Epithelial cell of esophagus (primary cell): ENCODE measurements at regions not wholly inside any gene's neighbourhood (a gene's known extent, or its start where the extent isn't known, plus 50 kb on each side); places are given as distances from the start of the nearest gene placed in this dataset.

Source experiments
- DNase-seq: peaks from one replicate; pipeline ENCODE4 v3.0.0; 2010; ENCODE audit warnings: low read depth
- H3K4me3 ChIP-seq: 2 replicates; pipeline ENCODE4 v1.5.1; 2011; ENCODE audit warnings: mild to moderate bottlenecking, low read length, control low read depth
- TF ChIP-seq, protein P1 (sequence below): IDR thresholded peaks from 2 replicates; pipeline ENCODE4 v1.5.1; 2011; ENCODE audit warnings: low read depth, mild to moderate bottlenecking, low read length, control low read depth, inconsistent platforms; ENCODE audit not compliant: insufficient read depth; ENCODE audit errors: missing control alignments

DNA sequence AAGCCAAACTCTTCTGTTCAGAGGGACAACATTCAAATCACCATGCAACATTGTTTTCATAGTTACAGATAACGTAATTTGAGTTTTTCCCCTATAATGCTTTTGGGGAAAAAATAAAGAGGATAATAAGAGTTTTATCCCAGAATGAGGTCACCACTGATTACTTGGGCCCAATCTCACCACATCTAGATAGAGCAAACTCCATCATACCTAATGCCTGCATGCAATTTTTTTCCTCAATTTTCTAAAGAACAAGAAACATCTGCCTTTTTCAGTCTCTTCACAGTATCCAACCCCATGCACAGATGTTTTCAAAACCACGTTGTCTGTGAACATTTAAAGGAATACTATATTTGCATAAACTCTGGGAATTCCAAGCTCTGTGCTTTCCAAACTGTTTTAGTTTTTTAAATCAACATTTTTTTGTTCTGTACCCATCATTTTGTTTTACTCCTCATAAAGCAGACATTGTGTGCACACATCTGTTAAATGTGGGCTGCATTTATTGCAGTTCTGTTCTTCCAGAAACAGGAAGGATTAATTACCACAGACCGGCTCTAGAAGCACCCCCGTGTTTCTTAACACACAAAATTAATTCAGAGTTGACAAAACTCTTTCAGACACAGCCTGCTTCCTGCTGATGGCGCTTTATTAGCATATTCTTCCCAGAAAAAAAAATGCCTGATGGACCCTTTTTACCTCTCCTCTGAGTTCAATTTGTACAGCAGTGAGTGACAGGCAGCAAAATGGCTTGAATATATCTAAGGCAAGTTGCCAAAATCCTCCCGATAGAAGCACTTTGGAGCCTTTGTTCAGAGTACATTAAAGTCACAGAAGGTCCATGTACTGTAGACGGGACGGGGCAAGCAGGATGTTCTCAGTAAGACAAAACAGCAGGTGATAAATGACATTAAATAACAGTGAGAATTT, 1171.9 kb downstream of the EFNB2 start:
- no peak overlapping the region for H3K4me3 ChIP-seq
- DNase-seq = peak; percentile 2
- TF ChIP-seq, protein P1, sequence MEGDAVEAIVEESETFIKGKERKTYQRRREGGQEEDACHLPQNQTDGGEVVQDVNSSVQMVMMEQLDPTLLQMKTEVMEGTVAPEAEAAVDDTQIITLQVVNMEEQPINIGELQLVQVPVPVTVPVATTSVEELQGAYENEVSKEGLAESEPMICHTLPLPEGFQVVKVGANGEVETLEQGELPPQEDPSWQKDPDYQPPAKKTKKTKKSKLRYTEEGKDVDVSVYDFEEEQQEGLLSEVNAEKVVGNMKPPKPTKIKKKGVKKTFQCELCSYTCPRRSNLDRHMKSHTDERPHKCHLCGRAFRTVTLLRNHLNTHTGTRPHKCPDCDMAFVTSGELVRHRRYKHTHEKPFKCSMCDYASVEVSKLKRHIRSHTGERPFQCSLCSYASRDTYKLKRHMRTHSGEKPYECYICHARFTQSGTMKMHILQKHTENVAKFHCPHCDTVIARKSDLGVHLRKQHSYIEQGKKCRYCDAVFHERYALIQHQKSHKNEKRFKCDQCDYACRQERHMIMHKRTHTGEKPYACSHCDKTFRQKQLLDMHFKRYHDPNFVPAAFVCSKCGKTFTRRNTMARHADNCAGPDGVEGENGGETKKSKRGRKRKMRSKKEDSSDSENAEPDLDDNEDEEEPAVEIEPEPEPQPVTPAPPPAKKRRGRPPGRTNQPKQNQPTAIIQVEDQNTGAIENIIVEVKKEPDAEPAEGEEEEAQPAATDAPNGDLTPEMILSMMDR = no peak

DNA sequence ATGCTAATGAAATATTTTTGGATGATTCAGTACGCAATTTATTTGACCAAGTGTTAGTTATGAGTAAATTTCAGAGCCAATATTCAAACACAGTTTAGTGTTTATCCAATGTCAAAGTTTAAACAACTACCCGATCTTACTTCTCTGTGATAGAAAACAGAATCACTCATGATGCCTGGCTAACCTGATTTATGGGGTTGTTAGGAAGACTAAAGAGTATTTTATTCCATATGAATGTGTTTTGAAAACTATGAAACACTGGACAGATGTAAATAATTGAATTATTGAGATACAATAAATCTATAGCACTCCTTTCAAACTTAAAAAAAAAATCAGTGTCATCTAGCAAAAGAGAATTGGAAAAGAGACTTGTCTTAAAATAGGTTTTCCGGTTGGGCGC, 1181.8 kb downstream of the EFNB2 start:
- TF ChIP-seq, protein P1 = no peak
- DNase-seq = no peak
- H3K4me3 ChIP-seq = no peak overlapping the region

DNA sequence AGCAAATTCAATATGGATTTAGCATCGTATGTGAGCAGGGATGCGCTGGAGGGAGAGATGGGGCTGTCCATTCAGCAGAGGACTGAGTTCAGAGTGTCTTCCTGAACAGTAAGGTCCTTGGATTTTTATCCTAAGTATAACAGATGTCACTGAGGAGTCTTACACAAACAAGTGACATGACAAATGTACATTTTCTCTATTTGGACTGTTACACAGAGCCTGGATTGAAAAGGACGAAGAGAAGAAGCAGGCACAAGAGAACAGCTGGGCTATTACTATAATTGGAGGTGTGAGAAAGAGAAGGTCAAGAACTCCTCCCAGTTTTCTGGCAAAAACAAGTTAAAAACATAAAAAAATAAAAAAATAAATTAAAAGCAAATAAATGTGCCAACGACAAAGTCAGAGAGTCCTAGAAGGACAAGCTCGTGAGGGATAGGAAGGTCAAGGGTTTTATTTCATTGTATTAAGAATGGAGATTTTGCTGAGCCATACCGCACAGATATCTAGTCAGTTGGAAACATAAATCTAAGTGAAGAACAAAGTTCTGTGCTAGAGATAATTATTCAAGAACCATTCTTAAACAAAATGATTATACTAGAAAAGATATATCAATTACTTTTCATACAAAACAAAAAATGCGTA, 1186.3 kb downstream of the EFNB2 start:
- TF ChIP-seq, protein P1 = no peak
- no peak overlapping the region for H3K4me3 ChIP-seq
- no peak for DNase-seq

DNA sequence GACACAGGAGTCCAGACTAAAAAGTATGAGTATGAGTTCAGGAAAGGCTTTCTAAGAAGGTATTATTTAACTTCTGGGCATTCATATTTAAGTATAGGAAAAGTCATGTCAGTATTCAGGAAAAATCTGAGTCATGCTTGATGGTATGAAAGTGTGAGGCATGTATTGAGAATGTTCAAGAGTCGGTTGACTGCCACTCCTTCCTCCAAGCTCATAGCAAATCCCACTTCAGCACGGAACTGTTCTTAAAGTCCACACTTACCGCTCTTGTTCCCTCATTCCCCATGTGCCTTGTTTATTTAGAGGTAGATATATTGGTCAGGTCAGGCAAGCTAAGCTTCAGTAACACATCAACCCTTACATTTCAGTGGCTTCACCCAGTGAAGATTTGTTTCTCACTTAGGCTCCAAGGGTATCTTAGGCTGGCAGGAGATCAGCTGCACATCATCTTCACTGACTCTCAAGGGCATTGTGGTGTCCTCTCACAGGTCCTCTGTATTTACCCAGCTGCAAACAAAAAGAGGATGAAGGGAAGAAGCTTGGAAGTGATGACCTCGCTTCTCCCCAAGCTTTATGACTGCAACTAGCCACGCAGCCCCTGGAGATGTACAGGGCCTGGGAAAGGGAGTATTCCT, 1189.2 kb downstream of the EFNB2 start:
- peak; percentile 90 for DNase-seq
- H3K4me3 ChIP-seq = no peak overlapping the region
- TF ChIP-seq, protein P1 = no peak

DNA sequence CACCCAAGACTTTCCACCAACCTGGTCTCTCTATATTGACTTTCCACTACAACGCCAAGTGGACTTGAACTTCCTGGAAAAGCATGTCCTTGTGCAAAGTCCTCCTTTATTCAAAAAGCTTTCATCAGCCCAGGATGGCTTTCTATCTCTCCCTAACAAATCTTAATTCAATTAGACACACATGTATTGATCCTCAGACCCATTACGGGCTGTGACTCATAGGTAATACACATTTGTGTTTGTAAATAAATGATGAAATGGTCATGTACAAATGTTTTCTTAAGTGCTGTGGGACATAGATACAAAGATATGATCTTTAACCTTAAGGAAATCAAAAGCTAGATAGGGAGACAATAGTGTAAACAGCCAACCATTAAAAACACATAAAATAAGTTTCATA, 1189.7 kb downstream of the EFNB2 start:
- H3K4me3 ChIP-seq = no peak overlapping the region
- DNase-seq = peak; percentile 3
- TF ChIP-seq, protein P1 = no peak

DNA sequence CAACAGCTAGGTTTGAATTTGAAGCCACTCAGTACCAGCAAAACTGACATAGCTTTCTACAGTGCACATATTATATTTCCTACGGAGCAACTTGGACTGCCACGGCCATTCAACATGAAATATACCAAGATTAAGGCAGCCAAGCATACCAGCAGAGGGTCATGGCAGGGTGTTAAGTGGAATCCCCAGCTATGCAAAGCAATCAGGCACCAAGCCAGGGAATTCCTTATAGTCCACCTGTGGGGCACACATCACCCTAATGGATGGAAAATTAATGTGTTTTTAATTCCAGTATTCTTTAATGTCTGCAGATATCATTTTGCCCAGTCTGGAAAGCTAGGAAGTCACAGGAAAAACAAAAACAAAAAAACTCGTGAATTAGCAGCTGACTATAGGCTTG, 1190.3 kb downstream of the EFNB2 start:
- no peak for DNase-seq
- H3K4me3 ChIP-seq = no peak overlapping the region
- TF ChIP-seq, protein P1 = no peak
